IPS-11a (cell line): ENCODE measurements at regions not wholly inside any gene's neighbourhood (a gene's known extent, or its start where the extent isn't known, plus 50 kb on each side); places are given as distances from the start of the nearest gene placed in this dataset.
"Not testable (repeated sequence)": the region's sequence is repeated elsewhere in the genome, so short reads cannot be mapped to it uniquely, and the experiment has no call there.

Source experiments
- H3K4me3 ChIP-seq: one replicate; pipeline ENCODE4 v1.5.1; 2013; ENCODE audit warnings: low read depth, low read length, control low read depth

DNA sequence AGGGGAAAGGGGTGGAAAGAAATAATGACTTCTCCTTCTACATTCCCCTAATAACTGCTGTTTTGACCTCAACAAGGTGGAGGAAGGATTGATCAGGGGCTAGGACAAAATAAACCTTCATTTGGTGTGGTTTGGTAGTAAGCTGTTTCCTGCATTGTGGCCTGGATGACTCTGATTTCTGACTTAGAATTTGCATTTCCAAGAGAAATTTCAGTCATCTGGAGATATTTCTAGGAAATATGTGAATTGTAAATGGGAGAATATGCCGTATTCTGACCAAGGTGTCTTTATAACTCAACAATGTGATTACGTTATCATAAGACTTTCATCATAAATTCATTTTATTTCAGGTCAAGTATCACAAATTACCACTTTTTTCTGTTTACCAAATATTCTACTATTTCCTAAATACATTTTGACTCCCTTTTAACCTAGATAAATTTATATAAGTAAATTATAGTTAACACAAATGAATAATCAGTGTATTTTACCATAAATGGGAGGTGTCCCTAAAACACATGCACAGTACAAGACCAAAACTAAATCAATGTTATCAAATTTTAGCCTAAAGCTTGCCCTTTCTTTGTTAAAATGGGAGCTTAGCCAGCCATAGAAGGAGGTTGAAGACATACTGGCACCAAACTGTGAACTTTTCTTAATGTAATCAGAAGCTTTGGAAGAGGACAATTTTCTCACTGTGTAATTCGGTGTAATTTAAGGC, 828.8 kb downstream of the TMTC2 start:
- no peak overlapping the region for H3K4me3 ChIP-seq

DNA sequence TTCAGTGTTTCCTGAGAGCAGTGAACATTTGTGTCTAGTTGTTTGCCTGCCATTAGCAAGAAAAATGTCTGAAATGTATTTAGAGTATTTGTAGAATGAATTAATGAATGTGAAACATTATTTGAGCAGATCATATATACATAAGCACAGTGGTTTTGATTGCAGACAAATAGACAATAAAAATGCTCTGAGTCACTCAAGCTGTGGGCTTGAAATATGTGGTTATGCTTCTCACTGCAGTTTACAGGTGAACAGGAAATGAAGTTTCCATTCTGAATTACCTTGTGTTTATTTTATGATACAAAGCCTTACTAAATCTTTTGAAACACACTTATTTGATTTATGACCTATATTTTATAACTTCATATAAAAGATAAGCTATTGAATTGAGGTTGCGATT, 827.7 kb downstream of the TMTC2 start:
- no peak overlapping the region for H3K4me3 ChIP-seq

GRCh38 chr12:83506841-83507240, 820.1 kb downstream of the TMTC2 start:
- no peak overlapping the region for H3K4me3 ChIP-seq

GRCh38 chr12:83505586-83505985, 818.9 kb downstream of the TMTC2 start:
- H3K4me3 ChIP-seq, result no peak overlapping the region

DNA sequence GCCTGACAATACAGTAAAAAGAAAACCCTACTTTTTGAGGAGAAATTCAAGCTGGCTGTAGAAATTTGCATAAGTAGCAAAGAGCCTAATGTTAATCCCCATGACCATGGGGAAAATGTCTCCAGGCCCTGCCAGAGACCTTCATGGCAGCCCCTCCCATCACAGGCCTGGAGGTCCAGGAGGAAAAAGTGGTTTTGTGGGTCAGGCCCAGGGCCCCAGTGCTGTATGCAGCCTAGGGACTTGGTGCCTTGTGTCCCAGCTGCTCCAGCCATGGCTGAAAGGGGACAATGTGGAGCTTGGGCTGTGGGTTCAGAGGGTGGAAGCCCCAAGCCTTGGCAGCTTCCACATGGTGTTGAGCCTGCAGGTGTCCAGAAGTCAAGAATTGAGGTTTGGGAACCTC, 813.2 kb downstream of the TMTC2 start:
- H3K4me3 ChIP-seq, result not testable (repeated sequence)

DNA sequence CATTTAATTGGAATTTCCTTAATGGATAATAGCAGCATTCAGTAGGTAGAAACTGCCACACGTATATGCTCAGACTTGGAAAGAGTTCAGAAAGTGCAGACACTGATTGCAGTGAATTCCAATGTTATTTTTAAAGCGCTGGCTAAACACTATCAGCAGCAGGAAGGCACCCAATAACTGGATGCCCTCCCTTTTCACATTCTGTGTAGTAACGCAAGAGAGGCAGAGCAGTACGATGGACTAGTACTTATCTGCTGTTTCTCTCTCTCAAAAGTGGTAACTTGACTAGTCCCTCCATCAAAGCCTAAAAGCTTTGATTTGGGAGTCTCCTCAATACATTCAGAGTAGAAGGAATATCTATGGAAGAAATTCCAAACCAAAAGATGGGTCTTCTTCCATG, 791.0 kb downstream of the TMTC2 start:
- no peak overlapping the region for H3K4me3 ChIP-seq

DNA sequence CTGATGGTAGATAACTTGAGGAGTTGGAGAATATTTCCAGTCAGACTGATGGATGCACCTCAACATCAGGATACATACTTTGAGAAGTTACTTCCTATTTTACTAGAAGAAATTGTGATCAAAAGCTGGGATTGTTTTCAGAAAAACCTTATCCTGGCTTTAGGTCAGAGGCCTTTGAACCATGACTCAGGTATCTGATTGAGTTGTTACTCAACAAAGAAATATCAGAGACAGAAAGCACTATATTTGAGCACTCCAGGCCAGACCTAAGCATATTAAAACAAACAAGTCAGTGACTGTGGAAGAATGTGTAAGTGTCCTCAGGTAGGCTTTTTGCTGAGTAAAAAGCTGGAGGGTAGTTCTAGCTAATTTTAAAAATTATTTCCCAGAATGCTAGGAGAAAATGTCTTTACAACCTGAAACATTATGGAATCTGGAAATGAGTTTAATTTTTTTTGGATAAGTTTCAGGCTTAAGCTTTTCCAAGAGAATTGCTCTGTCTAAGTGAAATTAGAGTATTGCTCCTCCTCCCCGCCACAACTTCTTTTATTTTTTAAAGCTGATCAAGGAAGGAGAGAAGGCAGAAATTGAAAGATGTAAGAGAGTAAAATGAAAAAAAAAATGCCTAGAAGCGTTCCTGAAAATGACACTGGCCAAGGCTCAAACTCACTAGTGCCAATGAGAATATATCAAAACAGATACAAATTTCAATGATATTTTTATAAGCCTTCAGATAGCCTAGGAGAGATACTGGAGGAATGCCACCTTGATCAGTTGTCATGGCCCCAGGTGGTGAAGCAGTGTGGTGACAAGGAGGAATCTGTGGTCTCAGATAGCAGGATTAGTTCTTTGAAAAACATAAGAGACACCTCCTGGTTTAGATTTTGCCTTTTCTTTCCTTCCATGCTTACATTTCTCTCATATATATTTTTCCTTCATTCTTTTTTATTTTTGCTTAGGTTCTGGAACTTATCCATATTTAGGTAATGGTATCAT, 790.3 kb downstream of the TMTC2 start:
- no peak overlapping the region for H3K4me3 ChIP-seq

DNA sequence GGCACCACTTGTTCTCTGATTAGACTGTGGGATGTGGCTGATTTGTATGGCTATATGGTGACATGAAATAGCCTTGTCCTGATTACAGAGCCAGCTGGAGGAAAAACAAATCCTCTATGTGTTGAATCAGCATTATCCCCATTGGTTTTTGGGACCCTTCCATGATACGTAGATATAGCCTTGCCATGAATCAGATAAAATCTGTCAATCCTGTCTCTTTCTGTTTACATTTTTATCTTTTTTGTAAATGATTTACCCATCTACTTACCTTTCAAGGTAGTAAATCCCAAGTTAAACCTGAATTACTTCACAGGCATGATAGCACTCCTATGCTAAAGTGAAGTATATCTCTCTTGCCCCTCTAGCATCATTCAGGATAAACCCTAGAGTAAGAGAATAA, 789.3 kb downstream of the TMTC2 start:
- no peak overlapping the region for H3K4me3 ChIP-seq

GRCh38 chr12:83474369-83474768, 787.7 kb downstream of the TMTC2 start:
- H3K4me3 ChIP-seq, result no peak overlapping the region

DNA sequence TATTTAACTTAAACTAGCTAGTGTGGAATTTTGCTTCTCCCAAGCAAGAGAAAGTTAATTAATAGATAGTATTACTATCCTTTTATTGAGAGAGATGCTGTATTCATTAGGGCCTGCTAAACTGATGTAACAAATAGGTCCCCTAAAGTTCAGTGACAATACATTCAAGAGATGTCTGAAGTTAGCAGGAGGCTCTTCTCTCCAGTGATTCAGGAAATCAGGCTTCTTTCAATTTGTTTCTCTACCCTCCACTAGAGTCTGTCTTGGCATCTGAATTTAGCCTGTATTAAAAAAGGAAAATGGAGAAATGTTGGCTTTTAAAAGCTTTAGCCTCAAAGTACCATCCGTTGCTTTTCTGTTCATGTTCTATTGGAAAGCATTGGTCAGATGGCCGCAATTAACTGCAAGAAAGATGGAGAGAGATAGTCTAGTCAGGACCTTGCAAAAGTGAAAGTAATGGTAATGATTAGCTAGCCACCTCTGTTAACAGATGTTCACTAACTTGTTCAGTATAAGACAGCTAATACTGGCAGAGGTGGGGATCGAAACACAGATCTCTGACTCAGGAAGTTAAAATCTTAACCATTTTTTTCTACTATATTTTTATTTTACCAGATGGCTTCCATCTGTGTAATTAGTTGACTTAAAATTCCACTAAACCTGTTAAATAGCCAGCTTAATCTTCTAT, 786.8 kb downstream of the TMTC2 start:
- H3K4me3 ChIP-seq, result no peak overlapping the region

GRCh38 chr12:83472772-83473171, 786.1 kb downstream of the TMTC2 start:
- no peak overlapping the region for H3K4me3 ChIP-seq

DNA sequence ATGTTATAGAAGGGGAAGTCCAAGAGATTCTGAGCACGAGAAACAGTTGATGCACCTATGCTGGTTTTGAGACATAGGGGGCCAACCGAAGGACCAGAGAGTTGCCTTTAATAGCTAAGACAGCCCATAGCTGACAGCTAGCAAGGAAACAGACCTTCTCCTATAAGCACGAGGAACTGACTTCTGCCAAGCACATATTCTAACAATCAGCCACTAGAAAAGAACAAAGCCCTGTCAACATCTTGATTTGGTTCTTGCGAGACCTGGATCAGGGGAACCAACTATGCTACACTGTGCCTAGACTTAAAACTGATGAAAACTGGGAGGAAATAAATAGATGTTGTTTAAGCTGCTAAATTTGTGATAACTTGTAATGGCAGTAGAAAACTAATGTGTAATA, 785.6 kb downstream of the TMTC2 start:
- no peak overlapping the region for H3K4me3 ChIP-seq

DNA sequence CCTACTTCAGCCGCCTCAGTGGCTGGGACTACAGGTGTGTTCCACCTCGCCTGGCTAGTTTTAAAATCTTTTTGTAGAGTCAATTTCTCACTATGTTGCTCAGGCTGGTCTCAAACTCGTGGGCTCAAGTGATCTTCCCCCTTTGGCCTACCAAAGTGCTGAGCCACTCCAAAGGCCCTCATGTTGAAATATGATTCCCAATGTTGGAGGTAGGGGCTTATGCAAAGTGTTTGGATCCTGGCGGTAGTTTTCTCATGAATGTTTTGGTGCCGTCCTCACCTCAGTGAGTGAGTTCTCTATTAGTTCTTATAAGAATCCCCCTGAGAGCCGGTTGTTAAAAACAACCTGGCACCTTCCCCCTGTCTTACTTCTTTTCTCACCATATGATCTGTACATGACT, 784.6 kb downstream of the TMTC2 start:
- H3K4me3 ChIP-seq, result no peak overlapping the region

GRCh38 chr12:83470749-83471148, 784.0 kb downstream of the TMTC2 start:
- no peak overlapping the region for H3K4me3 ChIP-seq

DNA sequence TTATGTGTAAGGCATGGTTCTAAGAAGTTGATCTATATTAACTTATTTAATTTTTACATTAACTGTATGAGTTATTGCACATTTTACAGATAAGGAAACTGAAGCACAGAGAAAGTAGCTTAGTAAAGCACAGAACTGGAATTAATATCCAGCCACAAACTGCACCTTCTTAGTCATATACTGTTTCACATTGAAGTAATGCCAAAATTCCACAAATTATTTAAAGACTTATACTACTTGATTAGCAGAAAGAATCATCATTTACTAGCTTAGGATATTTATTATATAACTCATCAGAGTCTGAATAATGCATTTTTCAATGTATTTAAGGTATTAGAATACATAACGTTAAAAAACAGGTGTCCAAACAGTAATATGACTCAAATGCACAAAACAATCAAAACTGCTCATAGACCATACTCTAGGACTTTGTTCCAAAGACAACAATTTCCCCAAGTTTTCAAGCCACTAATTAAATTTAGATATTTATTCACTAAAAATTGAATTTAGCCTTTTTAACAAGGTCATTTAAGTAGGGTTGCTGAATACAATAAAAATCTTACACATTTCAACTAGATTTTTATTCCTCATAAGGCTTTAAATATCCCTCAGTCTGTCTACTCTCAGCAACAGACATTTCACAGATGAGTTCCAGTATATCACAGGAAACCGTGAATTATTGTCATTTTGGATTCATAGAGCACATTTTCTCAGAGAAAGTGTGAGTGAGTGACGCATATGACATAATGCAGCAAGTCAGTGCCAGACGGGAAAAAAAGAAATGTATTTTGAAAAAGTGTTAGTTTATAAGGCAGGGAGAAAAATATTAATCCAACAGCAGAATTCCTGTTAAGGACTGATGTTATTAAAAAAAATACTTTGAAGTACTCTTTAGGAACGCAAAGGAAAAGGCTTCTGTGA, 782.5 kb downstream of the TMTC2 start:
- no peak overlapping the region for H3K4me3 ChIP-seq

- H3K4me3 ChIP-seq, result no peak overlapping the region
These were observed 778.9 kb downstream of the TMTC2 start for GRCh38 chr12:83465632-83466031.

DNA sequence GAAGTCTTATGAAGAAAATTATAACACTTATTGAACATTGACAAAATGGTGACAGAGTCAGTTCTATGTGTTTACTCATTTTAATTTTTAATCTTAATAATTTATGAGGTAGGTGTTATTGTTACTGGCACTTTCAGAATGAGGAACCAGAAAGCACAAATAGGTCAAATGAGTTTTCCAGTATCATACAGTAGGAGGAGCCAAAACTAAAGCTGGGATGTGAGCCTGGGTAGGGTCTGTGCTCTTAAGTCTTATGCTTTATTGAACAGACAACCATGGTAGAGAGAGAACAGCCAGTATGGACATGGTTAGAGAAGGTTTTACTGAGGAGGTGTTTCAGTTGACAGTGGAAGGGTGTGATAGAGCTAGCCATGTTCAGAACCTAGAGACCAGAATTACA, 775.7 kb downstream of the TMTC2 start:
- no peak overlapping the region for H3K4me3 ChIP-seq

- no peak overlapping the region for H3K4me3 ChIP-seq
These were observed 774.7 kb downstream of the TMTC2 start for GRCh38 chr12:83461336-83461935.

DNA sequence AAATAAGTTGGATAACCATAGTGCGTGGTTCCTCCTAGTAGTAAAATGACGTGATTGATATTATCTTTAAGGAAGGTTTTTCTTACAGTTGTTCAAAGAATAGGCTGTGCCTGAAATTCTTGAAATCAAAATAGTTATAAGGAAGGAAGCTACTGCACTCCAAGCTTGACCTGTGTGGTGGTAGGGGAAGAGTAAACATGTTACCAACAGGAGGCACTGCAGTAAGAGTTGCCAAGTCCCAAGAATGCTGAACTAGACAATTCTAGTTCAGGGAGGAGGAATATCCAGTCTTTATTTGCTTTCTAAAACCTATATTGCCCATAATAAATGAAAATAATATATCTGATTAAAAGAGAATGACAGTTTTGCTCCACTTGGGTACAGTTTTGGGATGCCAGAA, 764.5 kb downstream of the TMTC2 start:
- no peak overlapping the region for H3K4me3 ChIP-seq

DNA sequence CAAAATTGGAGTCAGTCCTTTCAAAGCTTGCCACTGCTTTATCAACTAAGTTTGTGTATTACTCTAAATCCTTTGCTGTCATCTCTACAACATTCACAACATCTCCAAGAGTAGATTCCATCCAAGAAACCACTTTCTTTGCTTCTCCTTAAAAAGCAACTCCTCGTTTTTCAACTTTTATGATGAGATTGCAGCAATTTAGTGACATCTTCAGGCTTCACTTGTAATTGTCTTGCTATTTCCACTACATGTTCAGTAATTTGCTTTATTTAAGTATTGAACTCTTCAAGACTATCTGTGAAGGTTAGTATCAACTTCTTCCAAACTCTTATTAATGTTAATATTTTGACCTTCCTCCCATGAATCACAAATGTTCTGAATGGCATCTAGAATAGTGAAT, 747.9 kb downstream of the TMTC2 start:
- no peak overlapping the region for H3K4me3 ChIP-seq
